Astrocyte of the spinal cord (primary cell): ENCODE measurements at regions not wholly inside any gene's neighbourhood (a gene's known extent, or its start where the extent isn't known, plus 50 kb on each side); places are given as distances from the start of the nearest gene placed in this dataset.
"Not testable (repeated sequence)": the region's sequence is repeated elsewhere in the genome, so short reads cannot be mapped to it uniquely, and the experiment has no call there.

Source experiments
- DNase-seq: peaks from one replicate; pipeline ENCODE4 v3.0.0; 2011; ENCODE audit warnings: low read depth, low spot score
- H3K4me3 ChIP-seq: 2 replicates; pipeline ENCODE4 v1.5.1; 2011; ENCODE audit warnings: low read depth, mild to moderate bottlenecking, low read length, moderate library complexity
- CTCF ChIP-seq: IDR thresholded peaks from 2 replicates; pipeline ENCODE4 v1.5.1; 2012; ENCODE audit warnings: low read depth, mild to moderate bottlenecking, low read length, inconsistent platforms
- in situ Hi-C: cut with HindIII; loops from 2 replicates; pipeline ENCODE4 v1.10.0; 2017; ENCODE audit warnings: low sequenced_read_pairs

GRCh38 chr3:557972-558371 is 361.4 kb downstream of the CHL1 start:
- no peak for DNase-seq
- no peak for TF ChIP-seq CTCF
- in situ Hi-C loops, result no loop called here
- H3K4me3 ChIP-seq, result no peak overlapping the region

- TF ChIP-seq CTCF, result no peak
- in situ Hi-C loops, result no loop called here
- no peak for DNase-seq
- no peak overlapping the region for H3K4me3 ChIP-seq
Measured at GRCh38 chr3:567488-568185, 371.1 kb downstream of the CHL1 start.

- DNase-seq, H3K4me3 ChIP-seq, in situ Hi-C loops: not testable (repeated sequence)
Measured at GRCh38 chr3:579529-579928, 383.0 kb downstream of the CHL1 start.

GRCh38 chr3:589066-589465 is 392.5 kb downstream of the CHL1 start:
- in situ Hi-C loops, DNase-seq: not testable (repeated sequence)

GRCh38 chr3:597304-597703 is 400.7 kb downstream of the CHL1 start:
- in situ Hi-C loops, H3K4me3 ChIP-seq, DNase-seq: not testable (repeated sequence)

More at GRCh38 chr3:589066-589465, 392.5 kb downstream of the CHL1 start:
- H3K4me3 ChIP-seq, result not testable (repeated sequence)

GRCh38 chr3:597746-598145 is 401.2 kb downstream of the CHL1 start:
- H3K4me3 ChIP-seq, in situ Hi-C loops, DNase-seq: not testable (repeated sequence)

GRCh38 chr3:607480-607879 is 410.9 kb downstream of the CHL1 start:
- H3K4me3 ChIP-seq, DNase-seq, in situ Hi-C loops: not testable (repeated sequence)

GRCh38 chr3:621714-622113 is 425.2 kb downstream of the CHL1 start:
- in situ Hi-C loops, result no loop called here
- TF ChIP-seq CTCF, result no peak
- DNase-seq, result no peak
- no peak overlapping the region for H3K4me3 ChIP-seq

GRCh38 chr3:622314-622713 is 425.8 kb downstream of the CHL1 start:
- no peak for DNase-seq
- H3K4me3 ChIP-seq, result no peak overlapping the region
- TF ChIP-seq CTCF, result no peak
- in situ Hi-C loops, result no loop called here
